OCI-LY3 (cell line): ENCODE measurements at regions not wholly inside any gene's neighbourhood (a gene's known extent, or its start where the extent isn't known, plus 50 kb on each side); places are given as distances from the start of the nearest gene placed in this dataset.
A peak's percentile ranks its signal among the peaks of the same experiment; 100 is the strongest.

ENCODE experiments used
- H2AFZ ChIP-seq: fragments of 200-600, 300-600 bp; shearing (Covaris generic); 2 replicates; pipeline ENCODE4 v1.6.0; 2014; ENCODE audit warnings: antibody characterized with exemption, low read depth, low read length
- H3K27ac ChIP-seq: fragments of 200-600, 300-600 bp; sonication (generic); 2 replicates; pipeline ENCODE4 v1.5.1; 2014; ENCODE audit warnings: mild to moderate bottlenecking, low read length, moderate library complexity, mixed read lengths
- H3K27me3 ChIP-seq: fragments of 200-600, 300-600 bp; sonication (generic); 2 replicates; pipeline ENCODE4 v1.6.1; 2014; ENCODE audit warnings: low read depth, low read length, mixed read lengths
- H3K36me3 ChIP-seq: fragments of 200-600, 300-600 bp; sonication (generic); replicated peaks from 2 replicates; pipeline ENCODE3; 2014; ENCODE audit warnings: low read depth, low read length, mixed read lengths
- H3K4me1 ChIP-seq: fragments of 300-600, 200-600 bp; sonication (generic); 2 replicates; pipeline ENCODE4 v1.6.1; 2014; ENCODE audit warnings: low read length, mixed read lengths
- H3K4me2 ChIP-seq: fragments of 200-600, 300-600 bp; sonication (generic); 2 replicates; pipeline ENCODE4 v1.6.1; 2014; ENCODE audit warnings: low read length, mixed read lengths
- H3K4me3 ChIP-seq: fragments of 300-600, 200-600 bp; sonication (generic); 2 replicates; pipeline ENCODE4 v1.5.1; 2014; ENCODE audit warnings: antibody characterized with exemption, mild to moderate bottlenecking, low read length, moderate library complexity
- H3K79me2 ChIP-seq: fragments of 300-600, 200-600 bp; shearing (Covaris generic); 2 replicates; pipeline ENCODE4 v1.6.1; 2014; ENCODE audit warnings: mild to moderate bottlenecking, low read length, mixed read lengths
- H3K9ac ChIP-seq: fragments of 300-600, 200-600 bp; shearing (Covaris generic); 2 replicates; pipeline ENCODE4 v1.6.0; 2014; ENCODE audit warnings: mild to moderate bottlenecking, low read length, moderate library complexity
- H3K9me3 ChIP-seq: fragments of 200-600, 300-600 bp; shearing (Covaris generic); 2 replicates; pipeline ENCODE4 v1.6.1; 2014; ENCODE audit warnings: low read length, mixed read lengths; ENCODE audit not compliant: insufficient read depth
- H4K20me1 ChIP-seq: fragments of 200-600, 300-600 bp; sonication (generic); 2 replicates; pipeline ENCODE4 v1.6.1; 2016; ENCODE audit warnings: low read length, mixed read lengths; ENCODE audit not compliant: insufficient read depth
- CTCF ChIP-seq: fragments of 200-600, 300-600 bp; sonication (generic); IDR thresholded peaks from 2 replicates; pipeline ENCODE4 v1.5.1; 2014; ENCODE audit warnings: antibody characterized with exemption, low read length, low read depth
- EZH2phosphoT487 ChIP-seq: fragments of 200-600 bp; shearing (Covaris generic); IDR thresholded peaks from 2 replicates; pipeline ENCODE4 v1.6.1; 2018; ENCODE audit warnings: antibody characterized with exemption, mixed run types, low read depth

- H3K4me2 ChIP-seq = peak overlapping the region; percentile 92
- H4K20me1 ChIP-seq = no peaks in the 10 kb centered on the region
- H3K27me3 ChIP-seq = no peaks in the 10 kb centered on the region
- peak overlapping the region; percentile 71 for H3K4me3 ChIP-seq
- no peaks in the 10 kb centered on the region for H3K36me3 ChIP-seq
- TF ChIP-seq CTCF (no peak), EZH2phosphoT487 (no peak)
- peak overlapping the region; percentile 87 for H3K9ac ChIP-seq
- H2AFZ ChIP-seq = no peak overlapping the region
- H3K9me3 ChIP-seq = no peaks in the 10 kb centered on the region
- no peaks in the 10 kb centered on the region for H3K79me2 ChIP-seq
- H3K27ac ChIP-seq = peak overlapping the region; percentile 99
- peaks cover 95% of the 10 kb centered on the region for H3K4me1 ChIP-seq
These were observed 117.7 kb downstream of the FOXB1 start for GRCh38 chr15:60121845-60122244.

- H3K9ac ChIP-seq = peak overlapping the region; percentile 87
- no peaks in the 10 kb centered on the region for H3K27me3 ChIP-seq
- peak overlapping the region; percentile 71 for H3K4me3 ChIP-seq
- peak overlapping the region; percentile 99 for H3K27ac ChIP-seq
- H3K4me2 ChIP-seq = peak overlapping the region; percentile 92
- no peak overlapping the region for H2AFZ ChIP-seq
- no peaks in the 10 kb centered on the region for H4K20me1 ChIP-seq
- TF ChIP-seq EZH2phosphoT487 = no peak
- no peak for TF ChIP-seq CTCF
- H3K79me2 ChIP-seq = no peaks in the 10 kb centered on the region
- H3K36me3 ChIP-seq = no peaks in the 10 kb centered on the region
- H3K4me1 ChIP-seq = peaks cover 95% of the 10 kb centered on the region
- H3K9me3 ChIP-seq = no peaks in the 10 kb centered on the region
These were observed 118.6 kb downstream of the FOXB1 start for GRCh38 chr15:60122691-60123090.

- Histone ChIP-seq H2AFZ (no peak overlapping the region), H3K4me3 (peak overlapping the region; percentile 69), H3K79me2 (no peaks in the 10 kb centered on the region), H3K27ac (peak overlapping the region; percentile 96), H3K4me1 (peaks cover 95% of the 10 kb centered on the region), H3K9me3 (no peaks in the 10 kb centered on the region), H3K9ac (peak overlapping the region; percentile 88), H3K27me3 (no peaks in the 10 kb centered on the region), H3K36me3 (no peaks in the 10 kb centered on the region), H4K20me1 (no peaks in the 10 kb centered on the region), H3K4me2 (peak overlapping the region; percentile 90)
- no peak for TF ChIP-seq CTCF
- TF ChIP-seq EZH2phosphoT487 = no peak
These were observed 120.5 kb downstream of the FOXB1 start for GRCh38 chr15:60124460-60125070.

- no peaks in the 10 kb centered on the region for H3K27me3 ChIP-seq
- peak overlapping the region; percentile 96 for H3K27ac ChIP-seq
- H3K9ac ChIP-seq = peak overlapping the region; percentile 88
- H4K20me1 ChIP-seq = no peaks in the 10 kb centered on the region
- H2AFZ ChIP-seq = no peak overlapping the region
- H3K36me3 ChIP-seq = no peaks in the 10 kb centered on the region
- H3K79me2 ChIP-seq = no peaks in the 10 kb centered on the region
- no peaks in the 10 kb centered on the region for H3K9me3 ChIP-seq
- peaks cover 95% of the 10 kb centered on the region for H3K4me1 ChIP-seq
- TF ChIP-seq EZH2phosphoT487 = no peak
- TF ChIP-seq CTCF = no peak
- peak overlapping the region; percentile 69 for H3K4me3 ChIP-seq
- peak overlapping the region; percentile 90 for H3K4me2 ChIP-seq
These were observed 121.2 kb downstream of the FOXB1 start for GRCh38 chr15:60125334-60125733.
